ENCODE measurements at regions not wholly inside any gene's neighbourhood (a gene's known extent, or its start where the extent isn't known, plus 50 kb on each side); places are given as distances from the start of the nearest gene placed in this dataset.
"Not testable (repeated sequence)": the region's sequence is repeated elsewhere in the genome, so short reads cannot be mapped to it uniquely, and the experiment has no call there.

DNA sequence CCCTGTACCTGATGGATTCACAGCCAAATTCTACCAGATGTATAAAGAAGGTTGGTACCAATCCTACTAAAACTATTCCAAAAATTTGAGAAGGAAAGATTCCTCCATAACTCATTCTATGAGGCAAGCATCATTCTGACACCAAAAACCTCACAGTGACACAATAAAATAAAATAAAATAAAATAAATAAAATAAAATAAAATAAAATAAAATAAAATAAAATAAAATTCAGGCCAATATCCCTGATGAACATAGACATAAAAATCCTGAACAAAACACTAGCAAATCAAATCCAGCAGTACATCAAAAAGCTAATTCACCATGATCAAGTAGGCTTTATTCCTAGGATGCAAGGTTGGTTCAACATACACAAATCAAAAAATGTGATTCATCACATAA lies 108.1 kb downstream of the PROX1 start:
- not testable (repeated sequence) for DNase-seq

- no peak for DNase-seq
These were observed 113.5 kb downstream of the PROX1 start for GRCh38 chr1:214101246-214101645.

DNA sequence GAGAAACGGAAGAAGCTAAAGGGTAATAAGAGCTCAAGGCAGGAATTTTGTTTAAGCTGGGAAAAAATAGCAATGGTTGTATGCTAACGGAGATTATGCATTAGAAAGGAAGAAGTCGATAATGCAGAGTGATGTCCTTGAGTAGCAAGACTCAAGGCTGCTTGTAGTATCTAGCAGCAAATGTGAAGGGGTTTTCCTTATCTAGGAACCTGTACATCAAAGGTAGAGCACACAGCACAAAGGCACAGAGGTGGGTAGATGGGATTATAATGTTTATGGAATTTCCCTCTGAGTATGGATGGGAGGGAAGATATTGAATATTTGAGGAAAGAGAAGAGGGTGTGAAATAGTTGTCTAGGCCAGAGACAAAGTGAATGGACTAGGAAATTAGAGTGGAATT lies 114.1 kb downstream of the PROX1 start:
- DNase-seq: no peak

DNA sequence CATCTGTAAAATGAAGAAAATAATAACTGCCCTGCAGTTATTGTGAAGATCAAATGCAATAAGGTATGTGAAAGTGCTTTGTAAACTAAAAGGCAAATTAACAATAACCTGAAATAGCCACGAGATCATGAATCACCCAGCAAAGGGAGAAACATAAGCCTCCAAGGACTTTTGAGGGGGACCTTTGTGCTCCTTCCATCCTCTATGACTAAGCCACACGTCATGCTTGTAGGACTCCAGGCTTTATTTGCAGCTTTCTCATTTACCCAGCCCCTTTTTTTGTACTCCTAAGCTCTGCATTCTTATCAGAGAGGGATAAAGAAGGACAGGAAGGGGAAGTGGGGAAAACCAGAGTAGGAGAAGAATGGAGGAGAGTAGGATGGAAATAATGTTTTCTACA lies 115.1 kb downstream of the PROX1 start:
- DNase-seq: peak; percentile 98

DNA sequence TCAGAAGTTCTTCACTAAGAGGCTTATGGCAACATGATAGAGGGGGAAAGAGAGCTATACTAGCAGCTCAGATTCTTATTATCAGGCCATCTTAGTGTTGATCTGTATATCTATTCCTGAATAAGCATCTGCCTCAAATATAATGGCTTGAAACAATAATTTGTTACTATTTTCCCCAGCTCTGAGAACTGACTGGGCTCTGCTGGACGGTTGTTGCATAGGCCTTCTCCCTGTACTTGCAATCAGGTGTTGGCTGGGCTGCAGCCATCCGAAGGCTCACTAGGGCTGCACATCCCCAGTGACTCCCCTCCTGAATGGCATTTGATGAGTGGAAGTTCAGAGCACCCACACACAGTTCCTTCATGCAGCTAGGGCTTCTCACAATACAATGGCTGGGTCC lies 116.0 kb downstream of the PROX1 start:
- no peak for DNase-seq

DNA sequence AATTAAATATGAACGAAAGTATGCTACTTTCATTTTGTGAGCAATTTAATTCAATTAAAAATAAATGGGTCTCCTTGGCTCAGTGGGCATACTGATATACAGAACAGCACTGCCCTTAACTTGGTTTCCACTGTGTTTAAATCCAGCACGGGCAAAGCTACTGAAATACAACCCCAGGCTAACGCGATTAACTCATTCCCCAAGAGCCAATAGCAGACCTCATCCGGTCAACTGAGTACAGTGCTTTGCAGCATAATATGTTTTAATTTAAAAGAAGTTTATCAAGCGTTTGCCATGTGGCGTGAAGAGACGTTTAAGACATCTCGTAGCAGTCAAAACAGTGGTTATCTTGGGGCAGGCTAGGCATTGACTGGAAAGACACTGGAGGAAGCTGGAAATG lies 118.6 kb downstream of the PROX1 start:
- peak; percentile 15 for DNase-seq

DNA sequence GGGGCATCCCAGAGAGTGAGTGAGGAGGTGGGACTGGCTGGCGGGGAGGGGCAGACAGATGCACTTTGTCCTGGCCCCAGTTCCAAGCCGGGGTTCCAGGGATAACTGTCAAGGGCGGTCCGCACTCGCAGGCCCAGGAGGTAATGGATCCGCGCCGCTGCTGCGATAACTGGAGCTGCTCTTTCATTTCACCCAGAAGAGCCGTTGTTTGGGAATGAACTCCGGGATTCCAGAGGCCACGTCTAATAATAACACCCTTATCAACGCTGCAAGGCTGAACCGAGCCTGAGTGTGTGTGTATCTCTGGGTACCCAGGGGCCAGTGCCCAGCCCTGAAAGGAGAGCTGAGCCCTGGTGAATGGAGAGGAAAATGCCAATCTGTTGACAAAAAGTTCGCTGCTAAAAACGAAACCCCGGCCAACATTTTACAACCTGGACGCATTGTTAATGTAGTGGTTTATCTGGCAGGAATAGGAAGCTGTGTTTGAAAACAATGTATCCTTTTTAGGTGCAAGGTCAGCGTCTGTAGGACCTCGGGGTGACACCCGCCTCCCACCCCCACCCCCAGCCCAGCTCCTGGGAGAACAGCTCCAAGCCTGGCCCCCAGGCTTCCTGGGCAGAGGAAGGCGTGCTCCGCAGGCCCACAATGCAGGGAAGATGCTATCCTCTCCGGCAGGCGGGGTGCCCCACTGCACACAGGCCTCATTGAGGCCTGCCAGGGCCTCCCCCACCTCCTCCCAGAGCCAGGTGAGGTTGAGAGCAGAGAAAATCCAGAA lies 119.7 kb downstream of the PROX1 start:
- DNase-seq: no peak

DNA sequence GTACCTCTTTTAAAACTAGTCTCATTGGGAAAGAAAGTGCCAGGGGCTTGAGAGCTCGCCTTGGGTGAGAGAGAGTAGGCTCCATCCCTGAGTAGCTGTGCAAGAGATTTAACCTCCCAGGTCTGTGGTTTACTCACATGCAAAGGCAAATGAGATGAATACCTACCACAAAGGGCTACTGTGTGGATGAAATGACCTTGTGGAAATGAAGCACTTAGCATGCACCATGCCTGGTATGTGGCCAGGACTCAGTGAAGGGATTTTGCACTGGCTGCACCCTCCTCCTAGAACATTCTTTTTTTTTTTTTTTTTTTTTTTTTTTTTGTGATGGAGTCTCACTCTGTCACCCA lies 120.3 kb downstream of the PROX1 start:
- DNase-seq: no peak

- no peak for DNase-seq
These were observed 124.0 kb downstream of the PROX1 start for GRCh38 chr1:214111796-214112195.

GRCh38 chr1:214116258-214116657 lies 128.5 kb downstream of the PROX1 start:
- peak; percentile 30 for DNase-seq

GRCh38 chr1:214117780-214118179 lies 130.0 kb downstream of the PROX1 start:
- DNase-seq: no peak

GRCh38 chr1:214120191-214120590 lies 132.4 kb downstream of the PROX1 start:
- no peak for DNase-seq

- DNase-seq: no peak
These were observed 133.2 kb downstream of the PROX1 start for GRCh38 chr1:214120951-214121350.

- DNase-seq: no peak
These were observed 134.3 kb downstream of the PROX1 start for GRCh38 chr1:214122110-214122509.

GRCh38 chr1:214123061-214123784 lies 135.4 kb downstream of the PROX1 start:
- peak; percentile 60 for DNase-seq

- no peak for DNase-seq
These were observed 136.6 kb downstream of the PROX1 start for GRCh38 chr1:214124281-214124805.

DNA sequence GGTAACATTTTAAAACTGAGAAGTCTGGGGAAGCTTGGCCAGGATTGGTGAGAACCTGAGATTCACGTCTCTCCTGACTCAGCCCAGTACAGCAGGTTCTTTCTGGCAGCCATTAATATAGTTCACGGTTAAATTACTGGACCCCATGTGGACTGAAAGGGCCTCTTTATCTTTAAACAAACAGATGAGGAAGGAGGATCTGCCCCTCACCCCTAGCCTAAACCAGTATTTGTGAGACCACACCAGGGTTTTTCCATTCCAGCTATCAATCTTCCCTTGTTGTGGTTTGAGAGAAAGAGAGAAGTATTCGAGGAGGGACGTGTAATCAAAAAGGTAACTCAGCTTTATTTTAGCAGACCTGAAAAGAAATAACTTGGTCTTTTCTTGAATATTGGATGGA lies 137.1 kb downstream of the PROX1 start:
- no peak for DNase-seq

DNA sequence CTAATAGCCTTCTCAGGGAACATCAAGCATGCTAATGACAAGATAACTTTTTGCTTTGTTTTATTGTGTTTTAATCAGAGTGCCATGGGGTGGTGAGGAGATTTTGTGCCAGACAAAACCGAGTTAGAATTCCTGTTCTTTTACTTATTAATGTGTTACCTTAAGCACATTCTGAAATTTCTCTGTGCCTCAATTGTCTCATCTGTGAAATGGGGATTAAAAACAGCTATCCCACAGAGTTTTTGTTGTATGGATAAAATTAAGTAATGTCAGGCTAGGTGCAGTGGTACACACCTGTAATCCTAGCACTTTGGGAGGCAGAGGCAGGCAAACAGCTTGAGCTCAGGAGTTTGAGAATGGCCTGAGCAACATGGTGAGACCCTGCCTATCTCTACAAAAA lies 138.0 kb downstream of the PROX1 start:
- DNase-seq: no peak

- DNase-seq: no peak
These were observed 138.9 kb downstream of the PROX1 start for GRCh38 chr1:214126697-214127146.

DNA sequence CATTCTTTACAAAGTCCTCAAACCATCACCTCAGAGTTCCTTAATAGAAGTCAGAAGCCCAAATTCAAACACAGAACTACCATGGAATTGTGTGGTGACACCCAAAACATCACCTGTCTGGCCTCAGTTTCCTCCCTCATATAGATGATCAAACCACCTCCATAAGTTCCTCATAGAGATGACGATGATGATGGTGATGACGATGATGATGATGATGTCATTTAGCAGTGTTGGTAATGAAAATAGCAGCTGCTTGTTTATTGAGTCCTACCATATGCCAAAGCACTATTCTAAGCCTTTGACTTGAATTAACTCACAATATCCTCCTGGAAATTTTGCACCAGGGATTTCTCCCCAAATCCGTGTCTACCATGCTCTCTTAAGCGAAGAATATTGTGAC lies 139.9 kb downstream of the PROX1 start:
- no peak for DNase-seq

- no peak for DNase-seq
These were observed 145.1 kb upstream of the SMYD2 start for GRCh38 chr1:214135886-214136285.

DNA sequence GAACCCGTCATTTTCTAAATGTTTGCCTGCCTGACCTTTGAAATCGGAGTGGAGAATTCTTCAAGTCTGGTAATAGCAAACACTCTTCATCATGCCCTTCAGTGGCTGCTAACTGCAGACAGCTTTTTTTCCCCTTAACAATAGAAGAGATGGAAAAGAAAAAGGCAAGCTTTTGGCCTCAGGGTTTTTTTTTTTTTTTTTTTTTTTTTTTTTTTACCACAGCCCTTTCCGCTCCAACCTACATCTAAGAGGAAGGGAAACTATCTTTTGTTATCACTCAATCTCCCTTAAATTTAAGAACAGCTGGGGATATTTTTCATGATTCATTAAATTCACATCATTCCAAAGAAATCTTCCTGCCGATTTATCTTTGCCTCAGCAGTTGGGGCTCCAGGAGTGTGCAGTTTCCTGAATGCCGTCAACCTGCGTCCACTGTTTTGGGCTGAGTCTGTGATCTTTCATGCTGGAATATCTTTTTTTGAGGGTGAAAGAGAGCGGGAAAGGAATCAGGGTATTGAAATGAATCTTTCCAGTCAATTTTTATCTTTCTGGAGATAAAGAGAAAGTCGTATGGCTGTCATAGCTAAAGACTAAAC lies 144.5 kb upstream of the SMYD2 start:
- no peak for DNase-seq

DNA sequence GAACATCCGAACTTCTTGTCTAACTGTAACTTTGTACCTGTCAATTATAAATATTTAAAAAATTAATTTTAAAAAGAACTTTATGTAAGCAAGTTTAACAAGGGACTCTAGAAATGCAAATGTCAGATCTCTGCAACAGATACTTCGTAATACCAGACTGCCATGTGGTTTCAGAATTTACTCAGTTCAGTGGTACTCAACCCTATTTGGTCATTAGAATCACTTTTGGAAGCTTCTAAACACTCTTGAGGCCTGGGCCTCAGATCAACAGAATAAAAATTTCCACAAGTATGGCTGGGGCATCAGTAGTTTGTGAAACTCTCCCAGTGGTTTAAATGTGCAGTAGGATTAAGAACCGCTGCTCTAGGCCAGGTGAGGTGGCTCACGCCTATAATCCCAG lies 139.5 kb upstream of the SMYD2 start:
- DNase-seq: no peak

Data from HCEC 1CT (cell line).